Activated CD4-positive, alpha-beta T cell treated with anti-CD3 and anti-CD28 coated beads for 36 hours (primary cell): ENCODE measurements at regions not wholly inside any gene's neighbourhood (a gene's known extent, or its start where the extent isn't known, plus 50 kb on each side); places are given as distances from the start of the nearest gene placed in this dataset.

Experiments used
- ATAC-seq: fragments of 200-7000 bp; cut with Tn5 transposase; one replicate; pipeline ENCODE4 v1.10.0; 2021; ENCODE audit warnings: mild to moderate bottlenecking, moderate library complexity
- CTCF ChIA-PET: fragments of 350-600 bp; sonication (Branson Sonifier 250); formaldehyde crosslinking; loops from one replicate; lab custom pipeline; 2021; ENCODE audit warnings: antibody characterized with exemption; lab: Charles Lee
- POLR2A ChIA-PET: fragments of 350-600 bp; sonication (Branson Sonifier 250); formaldehyde crosslinking; loops from one replicate; lab custom pipeline; 2021; ENCODE audit warnings: antibody characterized with exemption, inconsistent platforms; lab: Charles Lee
- DNase-seq: peaks from one replicate; pipeline ENCODE4 v3.0.0-alpha.2; 2020
- H3K27ac Mint-ChIP-seq: one replicate; pipeline ENCODE4 v1.8.0; 2021; ENCODE audit warnings: mixed read lengths
- H3K27me3 Mint-ChIP-seq: one replicate; pipeline ENCODE4 v1.8.0; 2021; ENCODE audit warnings: mixed read lengths
- H3K36me3 Mint-ChIP-seq: one replicate; pipeline ENCODE4 v1.8.0; 2021; ENCODE audit warnings: low read depth, mixed read lengths
- H3K4me1 Mint-ChIP-seq: one replicate; pipeline ENCODE4 v1.8.0; 2021; ENCODE audit warnings: mixed read lengths
- H3K4me3 Mint-ChIP-seq: one replicate; pipeline ENCODE4 v1.8.0; 2021; ENCODE audit warnings: mild to moderate bottlenecking, moderate library complexity, mixed read lengths
- H3K9me3 Mint-ChIP-seq: one replicate; pipeline ENCODE4 v1.8.0; 2021; ENCODE audit warnings: low read depth, mixed read lengths
- intact Hi-C, 2 experiments: fragments of 100-400 bp; cut with DNase I in 1 of 2; cut with micrococcal nuclease in 1 of 2; formaldehyde crosslinking; loops; one replicate each; pipeline versions ENCODE4 v1.14.2 to v1.15.1; 2022 to 2024; cut with DNase I, micrococcal nuclease

DNA sequence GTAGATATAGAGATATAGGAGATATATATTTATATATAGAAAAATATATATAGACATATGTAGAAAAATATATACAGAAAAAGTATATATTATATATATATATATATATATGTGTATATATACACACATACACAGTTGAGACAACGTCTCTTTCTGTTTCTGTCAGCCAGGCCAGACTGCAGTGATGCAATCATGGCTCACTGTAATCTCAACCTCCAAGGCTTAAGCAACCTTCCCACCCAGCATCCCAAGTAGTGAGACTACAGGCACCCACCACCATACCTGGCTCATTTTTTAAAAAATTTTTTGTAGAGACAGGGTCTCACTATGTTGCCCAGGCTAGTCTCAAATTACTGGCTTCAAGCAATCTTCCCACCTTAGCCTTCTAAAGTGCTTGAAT lies 426.3 kb downstream of the GPM6A start:
- ChIA-PET POLR2A (no interaction called here), CTCF (no interaction called here)
- no peak for DNase-seq
- Mint-ChIP-seq H3K4me1 (no peaks in the 10 kb centered on the region), H3K27me3 (no peaks in the 10 kb centered on the region), H3K4me3 (no peak overlapping the region), H3K9me3 (peaks cover 2% of the 10 kb centered on the region), H3K36me3 (no peaks in the 10 kb centered on the region), H3K27ac (no peak overlapping the region)
- intact Hi-C loops, result no loop called here
- ATAC-seq, result no peak

- peaks cover 2% of the 10 kb centered on the region for H3K9me3 Mint-ChIP-seq
- POLR2A ChIA-PET, result no interaction called here
- no peak overlapping the region for H3K27ac Mint-ChIP-seq
- H3K4me3 Mint-ChIP-seq, result no peak overlapping the region
- no peaks in the 10 kb centered on the region for H3K27me3 Mint-ChIP-seq
- ATAC-seq (no peak), DNase-seq (no peak)
- H3K36me3 Mint-ChIP-seq, result no peaks in the 10 kb centered on the region
- CTCF ChIA-PET, result no interaction called here
- intact Hi-C loops, result no loop called here
- no peaks in the 10 kb centered on the region for H3K4me1 Mint-ChIP-seq
These were observed 425.1 kb downstream of the GPM6A start for GRCh38 chr4:175386776-175387507.

DNA sequence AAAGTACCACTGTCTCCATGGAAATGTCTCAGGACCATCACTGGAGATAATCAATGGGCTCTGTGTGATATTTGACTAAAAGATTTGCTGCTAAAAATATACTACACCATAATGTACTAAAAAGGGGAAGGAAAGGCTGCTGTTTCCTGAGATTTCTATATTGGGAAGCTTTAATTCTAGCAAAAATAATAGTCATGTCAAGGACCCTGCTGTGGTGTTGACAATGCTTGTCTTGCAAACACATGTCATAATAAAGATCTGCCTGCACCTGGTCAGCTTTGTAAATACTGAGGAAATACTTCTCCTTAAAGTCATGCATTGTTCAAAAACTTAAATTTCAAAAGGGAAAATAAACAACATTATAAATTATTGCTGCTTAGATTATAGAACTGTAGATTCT lies 417.9 kb downstream of the GPM6A start:
- peaks cover 7% of the 10 kb centered on the region for H3K9me3 Mint-ChIP-seq
- no peak for ATAC-seq
- intact Hi-C loops, result no loop called here
- ChIA-PET CTCF (no interaction called here), POLR2A (no interaction called here)
- H3K4me1 Mint-ChIP-seq, result no peaks in the 10 kb centered on the region
- H3K4me3 Mint-ChIP-seq, result no peak overlapping the region
- no peaks in the 10 kb centered on the region for H3K27me3 Mint-ChIP-seq
- no peaks in the 10 kb centered on the region for H3K36me3 Mint-ChIP-seq
- no peak for DNase-seq
- H3K27ac Mint-ChIP-seq, result no peak overlapping the region

DNA sequence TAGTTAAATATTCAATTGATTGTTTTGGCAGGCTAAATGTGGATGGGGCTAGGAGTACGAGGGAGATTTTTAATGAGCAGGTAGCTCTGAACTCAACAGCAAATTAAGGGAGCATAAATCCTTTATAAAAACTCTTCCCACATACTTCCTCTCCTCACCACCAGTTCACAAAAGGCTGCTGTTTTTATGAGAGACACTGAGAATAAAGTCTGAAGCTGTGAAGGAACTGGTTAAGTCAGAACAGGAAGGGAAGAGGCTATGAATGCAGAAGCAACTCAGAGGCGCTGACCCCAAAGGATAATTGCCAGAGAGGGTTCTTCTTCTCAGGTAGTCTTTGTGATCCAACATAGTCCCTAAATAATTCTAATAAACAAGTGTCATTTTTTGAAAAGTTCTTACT lies 406.1 kb downstream of the GPM6A start:
- Mint-ChIP-seq H3K27me3 (no peaks in the 10 kb centered on the region), H3K9me3 (no peaks in the 10 kb centered on the region), H3K4me3 (no peak overlapping the region), H3K36me3 (no peaks in the 10 kb centered on the region), H3K27ac (no peak overlapping the region), H3K4me1 (no peaks in the 10 kb centered on the region)
- ChIA-PET POLR2A (no interaction called here), CTCF (no interaction called here)
- intact Hi-C loops, result no loop called here
- ATAC-seq (no peak), DNase-seq (no peak)

- no peaks in the 10 kb centered on the region for H3K4me1 Mint-ChIP-seq
- no peak overlapping the region for H3K4me3 Mint-ChIP-seq
- DNase-seq (no peak), ATAC-seq (no peak)
- H3K9me3 Mint-ChIP-seq, result no peaks in the 10 kb centered on the region
- H3K36me3 Mint-ChIP-seq, result no peaks in the 10 kb centered on the region
- ChIA-PET POLR2A (no interaction called here), CTCF (no interaction called here)
- no peak overlapping the region for H3K27ac Mint-ChIP-seq
- no peaks in the 10 kb centered on the region for H3K27me3 Mint-ChIP-seq
- intact Hi-C loops, result no loop called here
These were observed 404.1 kb downstream of the GPM6A start for GRCh38 chr4:175407926-175408325.

GRCh38 chr4:175411251-175411650 lies 400.8 kb downstream of the GPM6A start:
- H3K4me3 Mint-ChIP-seq, result no peak overlapping the region
- H3K27me3 Mint-ChIP-seq, result no peaks in the 10 kb centered on the region
- ChIA-PET CTCF (no interaction called here), POLR2A (no interaction called here)
- no peak for DNase-seq
- H3K9me3 Mint-ChIP-seq, result peaks cover 14% of the 10 kb centered on the region
- H3K36me3 Mint-ChIP-seq, result no peaks in the 10 kb centered on the region
- ATAC-seq, result no peak
- intact Hi-C loops, result no loop called here
- no peak overlapping the region for H3K27ac Mint-ChIP-seq
- H3K4me1 Mint-ChIP-seq, result no peaks in the 10 kb centered on the region

- H3K4me1 Mint-ChIP-seq, result no peaks in the 10 kb centered on the region
- H3K27ac Mint-ChIP-seq, result no peak overlapping the region
- no peaks in the 10 kb centered on the region for H3K27me3 Mint-ChIP-seq
- ATAC-seq (no peak), DNase-seq (no peak)
- H3K9me3 Mint-ChIP-seq, result peaks cover 14% of the 10 kb centered on the region
- ChIA-PET POLR2A (no interaction called here), CTCF (no interaction called here)
- no peaks in the 10 kb centered on the region for H3K36me3 Mint-ChIP-seq
- intact Hi-C loops, result no loop called here
- no peak overlapping the region for H3K4me3 Mint-ChIP-seq
These were observed 399.9 kb downstream of the GPM6A start for GRCh38 chr4:175412161-175412560.

DNA sequence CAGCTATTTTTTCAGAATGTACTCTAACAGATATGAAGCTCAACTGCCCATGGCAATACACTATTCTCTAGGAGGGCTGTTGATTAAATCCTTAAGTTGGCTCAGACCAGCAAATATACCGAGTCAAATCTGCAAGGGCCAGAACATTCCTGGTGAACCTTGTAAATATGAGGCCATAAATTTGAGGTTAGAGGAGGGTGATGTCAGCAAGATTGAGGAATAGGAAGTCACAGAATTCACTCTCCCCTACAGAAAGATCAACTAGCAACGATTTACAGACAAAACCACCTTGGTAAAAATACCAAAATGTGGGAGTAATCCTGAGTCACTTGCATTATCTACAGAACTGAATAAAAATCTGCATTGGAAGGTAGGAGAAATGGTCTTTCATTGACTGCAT lies 399.3 kb downstream of the GPM6A start:
- intact Hi-C loops, result no loop called here
- no peaks in the 10 kb centered on the region for H3K27me3 Mint-ChIP-seq
- no peaks in the 10 kb centered on the region for H3K36me3 Mint-ChIP-seq
- H3K4me3 Mint-ChIP-seq, result no peak overlapping the region
- DNase-seq, result no peak
- H3K27ac Mint-ChIP-seq, result no peak overlapping the region
- peaks cover 14% of the 10 kb centered on the region for H3K9me3 Mint-ChIP-seq
- ChIA-PET POLR2A (no interaction called here), CTCF (no interaction called here)
- no peak for ATAC-seq
- no peaks in the 10 kb centered on the region for H3K4me1 Mint-ChIP-seq

GRCh38 chr4:175413561-175413960 lies 398.5 kb downstream of the GPM6A start:
- intact Hi-C loops, result no loop called here
- Mint-ChIP-seq H3K36me3 (no peaks in the 10 kb centered on the region), H3K27me3 (no peaks in the 10 kb centered on the region), H3K4me3 (no peak overlapping the region), H3K4me1 (no peaks in the 10 kb centered on the region), H3K9me3 (peaks cover 14% of the 10 kb centered on the region), H3K27ac (no peak overlapping the region)
- ChIA-PET CTCF (no interaction called here), POLR2A (no interaction called here)
- ATAC-seq, result no peak
- no peak for DNase-seq

DNA sequence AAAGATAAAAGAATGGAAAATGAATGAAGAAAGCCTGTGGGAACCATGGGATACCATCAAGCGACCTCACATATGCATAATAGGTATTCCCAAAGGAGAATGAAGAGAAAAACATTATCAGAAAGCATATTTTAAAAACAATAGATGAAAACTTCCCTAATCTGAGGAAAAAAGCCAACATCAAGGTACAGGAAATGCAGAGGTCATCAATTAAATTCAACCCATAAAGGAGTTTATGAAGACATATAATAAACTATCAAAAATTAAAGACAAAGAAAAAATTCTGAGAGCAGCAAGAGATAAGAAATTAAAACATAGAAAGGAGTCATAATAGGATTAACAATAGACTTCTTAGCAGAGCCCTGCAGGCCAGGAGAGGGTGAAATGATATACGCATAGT lies 397.5 kb downstream of the GPM6A start:
- Mint-ChIP-seq H3K36me3 (no peaks in the 10 kb centered on the region), H3K9me3 (peaks cover 14% of the 10 kb centered on the region), H3K27me3 (no peaks in the 10 kb centered on the region), H3K27ac (no peak overlapping the region), H3K4me1 (no peaks in the 10 kb centered on the region), H3K4me3 (no peak overlapping the region)
- CTCF ChIA-PET, result no interaction called here
- no peak for DNase-seq
- no peak for ATAC-seq
- POLR2A ChIA-PET, result no interaction called here
- intact Hi-C loops, result no loop called here

DNA sequence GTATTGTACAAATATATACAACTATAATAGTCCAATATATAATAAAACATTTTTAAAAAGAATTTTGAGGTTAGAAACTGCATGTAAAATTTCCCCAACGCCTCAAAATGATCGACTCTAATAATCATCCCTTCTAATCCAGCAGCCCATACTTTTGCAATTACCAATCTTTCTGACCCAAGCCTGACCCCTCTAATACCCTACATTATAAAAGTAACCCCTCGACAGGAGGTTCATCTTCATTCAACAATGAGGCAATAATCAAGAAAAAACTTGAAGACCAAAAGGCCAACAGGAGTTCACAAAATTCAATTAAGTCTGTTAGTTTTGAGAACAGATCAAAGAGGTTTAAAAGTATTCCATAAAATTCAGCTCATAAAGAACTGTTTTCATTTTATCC lies 393.5 kb downstream of the GPM6A start:
- Mint-ChIP-seq H3K27me3 (no peaks in the 10 kb centered on the region), H3K27ac (no peak overlapping the region), H3K4me3 (no peak overlapping the region), H3K36me3 (no peaks in the 10 kb centered on the region), H3K4me1 (no peaks in the 10 kb centered on the region), H3K9me3 (peaks cover 16% of the 10 kb centered on the region)
- intact Hi-C loops, result no loop called here
- DNase-seq, result no peak
- POLR2A ChIA-PET, result no interaction called here
- no peak for ATAC-seq
- CTCF ChIA-PET, result no interaction called here

- ChIA-PET CTCF (interaction anchor here (0.6 kb wide), 1 partner anchor 1433 kb away, joined by 3 read pairs; no protein-coding TSS in a partner anchor), POLR2A (no interaction called here)
- intact Hi-C loops, result no loop called here
- Mint-ChIP-seq H3K36me3 (no peaks in the 10 kb centered on the region), H3K9me3 (peaks cover 11% of the 10 kb centered on the region), H3K27me3 (no peaks in the 10 kb centered on the region), H3K4me1 (no peaks in the 10 kb centered on the region), H3K27ac (no peak overlapping the region), H3K4me3 (no peak overlapping the region)
- DNase-seq (no peak), ATAC-seq (no peak)
These were observed 392.8 kb downstream of the GPM6A start for GRCh38 chr4:175419236-175419718.
